SK-MEL-5 (cell line): ENCODE measurements at regions not wholly inside any gene's neighbourhood (a gene's known extent, or its start where the extent isn't known, plus 50 kb on each side); places are given as distances from the start of the nearest gene placed in this dataset.

ENCODE experiments used
- DNase-seq: peaks from one replicate; pipeline ENCODE4 v3.0.0-alpha.2; 2016; ENCODE audit warnings: low read depth, low spot score
- in situ Hi-C: cut with HindIII; loops from 2 replicates; pipeline ENCODE4 v1.10.0; 2016; ENCODE audit warnings: low sequenced_read_pairs, high pct_unique_total_duplicates, low pct_unique_long_range_greater_than_20kb

DNA sequence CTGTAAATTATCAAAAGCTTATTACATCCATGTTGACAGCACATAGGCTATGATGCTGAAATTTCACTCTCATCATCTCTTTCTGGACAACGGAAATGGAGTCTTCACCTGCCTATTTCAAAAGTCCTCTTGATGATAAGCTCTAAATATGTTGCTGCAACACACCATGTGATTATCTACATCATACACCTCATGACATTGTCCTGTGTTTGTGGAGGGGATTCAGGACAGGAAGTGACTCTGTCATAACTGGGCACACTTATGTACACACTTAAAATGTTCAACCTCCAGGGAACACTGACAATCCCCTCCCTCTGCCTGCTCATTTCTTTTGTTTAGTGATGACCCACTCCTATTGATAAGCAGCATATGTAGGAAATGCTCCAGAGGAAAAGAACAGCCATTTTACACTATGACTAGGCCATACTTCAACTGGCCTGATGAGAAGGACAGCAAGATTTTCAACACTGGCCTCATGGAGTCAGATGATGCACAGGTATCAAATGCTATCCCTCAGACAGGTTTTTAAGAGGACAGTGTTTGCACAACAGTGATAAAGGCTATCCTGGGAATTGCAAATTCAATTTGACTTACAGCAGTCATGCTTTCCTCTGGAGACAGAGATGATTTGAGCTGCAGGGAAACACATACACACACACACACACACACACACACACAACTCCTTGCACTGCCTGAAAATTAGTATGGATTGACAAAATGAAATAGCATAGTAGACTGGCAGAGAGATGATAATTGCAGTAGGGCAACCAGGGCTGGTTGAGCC lies 163.3 kb upstream of the RASGEF1B start:
- in situ Hi-C loops, result no loop called here
- no peak for DNase-seq

GRCh38 chr4:81634165-81634564 lies 162.5 kb upstream of the RASGEF1B start:
- no peak for DNase-seq
- in situ Hi-C loops, result no loop called here

DNA sequence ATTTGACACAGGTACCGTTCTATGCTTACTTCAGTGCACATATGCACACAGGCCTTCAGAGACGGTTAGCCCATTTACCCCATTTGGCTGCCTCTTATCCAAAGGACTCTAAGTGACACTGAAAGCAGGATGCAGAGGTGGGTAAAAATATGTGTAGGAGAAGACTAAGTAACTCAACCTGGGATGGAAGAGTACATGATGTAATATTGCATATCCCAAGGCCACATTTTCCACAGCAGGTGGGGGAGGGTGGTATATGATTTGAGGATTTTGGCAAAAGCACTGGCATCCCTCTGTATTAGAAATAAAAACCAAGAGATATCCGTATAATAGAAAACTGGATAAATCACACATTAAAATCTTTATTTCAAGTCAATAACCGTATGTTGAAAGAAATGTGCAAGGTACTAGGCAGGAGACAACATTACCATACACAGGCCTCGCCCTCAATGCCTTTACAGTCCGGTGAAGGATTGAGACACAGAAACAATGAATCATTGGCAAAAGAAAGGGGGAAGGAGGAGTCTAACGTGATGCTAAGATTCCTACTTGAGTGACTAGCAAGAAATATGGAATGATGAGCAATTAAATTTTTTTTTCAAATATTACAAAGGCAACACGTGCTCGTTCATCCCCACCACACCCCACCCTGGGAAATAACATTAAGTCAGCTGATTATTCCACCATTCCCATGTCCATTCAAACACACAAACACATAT lies 161.0 kb upstream of the RASGEF1B start:
- in situ Hi-C loops, result no loop called here
- no peak for DNase-seq

GRCh38 chr4:81631958-81632441 lies 160.3 kb upstream of the RASGEF1B start:
- no peak for DNase-seq
- in situ Hi-C loops, result no loop called here

GRCh38 chr4:81629366-81629765 lies 157.7 kb upstream of the RASGEF1B start:
- in situ Hi-C loops, result no loop called here

DNA sequence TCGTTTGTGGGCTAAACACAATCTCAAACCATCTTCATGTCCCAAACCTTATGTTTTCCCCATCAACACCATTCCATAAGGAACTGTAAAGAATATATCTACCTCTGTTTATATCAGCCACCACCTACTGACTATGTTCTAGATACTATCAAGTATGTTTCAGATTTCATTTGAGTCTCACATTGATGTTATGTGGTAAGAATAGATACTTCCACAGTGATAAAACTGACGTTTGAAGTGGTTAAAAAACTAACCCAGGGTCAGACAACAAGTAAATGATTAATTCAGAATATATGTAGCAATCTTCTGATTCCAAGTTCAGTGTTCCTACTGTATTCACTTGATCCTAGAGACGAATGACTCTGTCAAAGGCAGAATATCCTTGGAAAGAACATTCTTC lies 156.8 kb upstream of the RASGEF1B start:
- no peak for DNase-seq
- in situ Hi-C loops, result no loop called here

More at GRCh38 chr4:81629366-81629765, 157.7 kb upstream of the RASGEF1B start:
- DNase-seq, result no peak

- no peak for DNase-seq
- in situ Hi-C loops, result no loop called here
Measured at GRCh38 chr4:81627590-81627989, 155.9 kb upstream of the RASGEF1B start.

DNA sequence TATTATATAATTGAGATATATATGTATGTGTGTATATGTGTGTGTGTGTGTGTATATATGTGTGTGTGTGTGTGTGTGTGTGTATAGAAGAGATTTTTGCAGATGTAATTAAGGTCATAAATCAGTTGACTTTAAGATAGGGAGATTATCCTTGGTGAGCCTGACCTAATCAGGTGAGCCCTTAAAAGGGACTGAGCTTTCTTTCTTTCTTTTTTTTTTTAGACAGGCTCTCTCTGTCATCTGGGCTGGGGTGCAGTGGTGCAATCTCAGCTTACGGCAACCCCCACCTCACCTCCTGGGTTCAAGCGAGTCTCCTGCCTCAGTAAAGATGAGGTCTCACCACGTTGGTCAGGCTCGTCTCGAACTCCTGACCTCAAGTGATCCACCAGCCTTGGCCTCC lies 155.1 kb upstream of the RASGEF1B start:
- in situ Hi-C loops, result no loop called here
- no peak for DNase-seq

DNA sequence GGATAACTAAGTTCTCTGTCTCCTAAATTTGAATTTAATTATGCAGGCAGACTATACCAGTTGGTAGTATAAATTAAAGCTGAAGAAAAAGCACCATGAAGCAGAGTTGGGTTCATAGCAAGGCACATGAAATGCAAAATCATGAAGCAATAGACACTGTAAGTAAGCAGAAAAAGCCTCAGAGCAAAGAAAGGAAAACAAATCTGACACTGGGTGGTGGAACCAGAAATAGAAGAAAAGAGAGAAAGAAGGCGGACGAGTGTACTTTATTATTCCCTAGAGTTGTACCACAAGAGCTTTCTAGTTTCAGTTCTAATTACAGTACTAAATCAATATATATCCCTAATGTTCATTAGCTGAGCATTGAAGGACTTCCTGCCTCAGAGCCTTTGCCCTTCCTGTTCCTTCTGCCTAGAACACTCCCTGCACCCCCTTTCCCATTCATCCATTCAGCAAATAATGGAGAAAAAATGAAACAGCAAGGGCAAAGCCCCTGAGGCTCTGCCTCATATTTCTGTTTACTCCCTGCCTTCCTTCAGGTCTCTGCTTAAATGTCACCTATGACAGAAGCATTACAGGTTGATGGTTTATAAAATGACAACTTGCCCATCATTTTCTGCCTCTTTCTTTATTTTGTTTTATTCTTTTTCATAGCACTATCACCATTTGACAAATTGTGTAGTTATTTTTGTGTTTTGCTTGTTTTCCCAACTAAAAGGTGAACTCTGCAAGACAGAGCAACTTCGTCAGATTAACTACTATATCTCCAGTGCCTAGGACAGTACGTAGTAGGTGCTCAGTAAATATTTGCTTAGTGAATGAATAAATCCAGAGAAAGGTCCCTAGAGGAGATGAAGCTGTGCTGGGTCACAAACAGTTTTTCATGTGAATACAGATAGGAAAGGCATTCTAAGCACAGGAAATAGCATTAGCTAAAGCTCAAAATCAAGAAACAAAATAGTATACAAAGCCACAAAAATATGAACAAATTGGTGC lies 154.0 kb upstream of the RASGEF1B start:
- no peak for DNase-seq
- in situ Hi-C loops, result no loop called here

DNA sequence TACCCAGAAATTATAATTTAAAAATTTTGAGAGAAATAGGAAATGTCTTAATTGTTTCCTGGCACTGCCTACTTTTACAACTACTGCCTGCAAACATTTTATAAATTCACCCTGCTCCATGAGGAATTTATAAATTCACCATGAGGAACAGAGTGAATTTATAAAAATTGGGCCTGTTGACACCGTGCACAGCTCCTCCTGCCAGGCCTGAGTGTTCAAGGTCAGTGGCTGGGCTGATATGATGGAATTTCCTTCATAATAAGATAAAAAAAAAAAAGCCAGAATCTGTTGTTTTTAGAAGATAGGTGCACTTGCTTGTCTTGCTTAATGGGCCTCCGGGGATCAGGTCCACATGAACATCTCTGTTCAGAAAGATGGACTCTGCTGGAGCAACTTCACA lies 151.7 kb upstream of the RASGEF1B start:
- DNase-seq, result no peak
- in situ Hi-C loops, result no loop called here

DNA sequence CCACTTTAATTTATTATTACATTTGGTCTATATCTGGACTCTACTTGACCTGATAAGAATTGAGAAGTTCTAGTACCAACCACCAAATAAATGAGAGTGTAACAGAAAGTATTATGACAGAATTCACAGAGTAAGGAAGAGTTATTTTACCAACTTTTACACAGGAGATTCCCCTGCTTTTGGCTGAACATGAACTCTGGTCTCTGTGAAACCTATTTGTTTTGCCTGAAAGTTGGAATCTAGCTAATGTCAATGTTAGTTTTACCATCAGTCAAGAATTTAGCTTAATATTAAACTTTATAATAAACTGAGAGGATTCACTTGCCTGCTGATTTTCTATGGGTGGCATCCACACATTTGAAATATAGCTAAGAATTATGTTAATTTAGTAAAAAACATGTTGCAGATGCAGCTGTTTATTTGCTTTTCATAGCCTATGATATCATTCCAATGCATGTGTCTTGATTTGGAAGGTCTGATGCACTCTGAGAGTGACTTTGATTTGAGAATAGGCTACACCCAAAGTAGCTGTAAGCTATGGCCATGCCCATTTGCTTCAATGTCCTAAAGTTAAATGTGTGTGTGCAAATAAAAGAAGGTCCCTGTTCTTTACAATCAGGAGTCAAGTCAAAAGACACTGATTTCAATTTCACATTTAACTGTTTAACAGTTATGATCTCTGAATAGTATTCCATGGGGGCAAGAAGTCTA lies 150.9 kb upstream of the RASGEF1B start:
- in situ Hi-C loops, result no loop called here
- no peak for DNase-seq

DNA sequence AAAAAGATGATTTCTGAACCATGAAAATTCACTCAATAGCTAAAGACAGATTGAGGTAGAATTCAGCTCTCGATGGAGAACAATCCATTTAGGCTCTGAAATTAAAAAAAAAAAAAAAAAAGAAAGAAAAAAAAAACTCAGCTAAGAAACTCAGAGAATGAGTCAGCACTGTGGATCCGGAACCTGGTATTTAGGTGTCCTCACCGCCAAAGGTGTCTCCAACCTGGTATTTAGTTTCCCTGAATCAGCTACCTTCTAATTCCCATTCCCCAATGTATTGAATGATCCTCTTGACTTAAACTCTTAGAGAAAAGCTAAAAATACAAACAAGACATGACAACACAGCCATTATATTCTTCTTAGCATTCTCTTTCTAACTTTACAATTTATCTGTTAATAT lies 150.3 kb upstream of the RASGEF1B start:
- in situ Hi-C loops, result no loop called here
- no peak for DNase-seq

- DNase-seq, result no peak
- in situ Hi-C loops, result no loop called here
Measured at GRCh38 chr4:81621490-81621889, 149.8 kb upstream of the RASGEF1B start.

DNA sequence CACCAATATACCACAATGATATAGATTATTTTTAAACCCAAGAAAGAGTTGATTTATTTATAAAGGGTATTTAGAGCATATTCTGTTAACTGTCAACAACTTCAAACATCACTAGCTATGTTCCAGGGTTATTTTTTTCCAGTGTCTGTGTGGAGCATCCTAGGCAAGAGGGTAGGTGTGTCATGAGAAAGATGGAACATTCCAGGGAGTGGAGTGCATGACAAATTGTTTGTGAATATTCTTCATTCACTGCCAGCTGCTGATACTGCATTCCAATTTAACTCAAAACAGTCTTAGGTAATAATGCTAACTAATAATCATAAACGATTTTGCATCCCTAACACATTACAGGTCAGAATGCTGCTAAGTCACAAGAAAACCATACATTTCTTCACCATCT lies 148.7 kb upstream of the RASGEF1B start:
- DNase-seq, result no peak

DNA sequence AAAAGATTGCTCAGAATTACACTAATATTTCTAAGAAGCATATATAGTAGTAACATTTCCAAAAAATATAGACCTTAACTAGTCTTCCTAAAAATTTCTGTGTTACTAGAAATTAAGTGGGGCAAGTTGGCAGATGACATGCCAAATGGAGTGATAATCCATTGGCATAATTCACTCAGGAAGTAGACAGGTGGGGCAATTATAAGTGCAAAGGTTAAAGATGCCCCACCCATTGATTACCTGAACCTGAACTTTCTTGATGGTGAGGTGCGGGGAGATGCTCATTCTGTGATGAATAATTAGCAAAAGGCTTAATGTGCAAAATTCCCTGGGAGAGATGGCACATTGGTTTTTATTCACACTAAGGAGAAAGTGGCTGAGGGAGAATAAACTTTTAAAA lies 145.8 kb upstream of the RASGEF1B start:
- DNase-seq, result no peak
- in situ Hi-C loops, result no loop called here

More for the DNA sequence above, 148.7 kb upstream of the RASGEF1B start:
- in situ Hi-C loops, result no loop called here

DNA sequence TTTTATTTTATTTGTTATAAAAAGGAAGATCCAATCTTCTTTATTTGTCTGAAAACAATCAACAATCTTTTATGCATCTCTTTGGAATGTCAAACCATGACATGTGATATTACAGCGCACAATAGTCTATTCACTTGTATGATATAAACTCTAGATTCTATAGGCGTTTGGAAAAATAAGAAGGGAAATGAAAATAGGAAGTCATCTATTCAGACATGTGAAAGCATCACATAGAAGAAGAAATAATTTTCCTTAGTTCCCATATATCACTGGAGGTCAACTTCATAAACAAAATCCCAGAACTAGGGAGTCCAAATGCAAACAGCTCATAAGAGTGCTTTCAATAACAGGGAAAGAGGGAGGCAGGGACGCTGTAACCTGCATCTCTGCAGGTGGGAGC lies 139.5 kb upstream of the RASGEF1B start:
- in situ Hi-C loops, result no loop called here
- DNase-seq, result no peak

DNA sequence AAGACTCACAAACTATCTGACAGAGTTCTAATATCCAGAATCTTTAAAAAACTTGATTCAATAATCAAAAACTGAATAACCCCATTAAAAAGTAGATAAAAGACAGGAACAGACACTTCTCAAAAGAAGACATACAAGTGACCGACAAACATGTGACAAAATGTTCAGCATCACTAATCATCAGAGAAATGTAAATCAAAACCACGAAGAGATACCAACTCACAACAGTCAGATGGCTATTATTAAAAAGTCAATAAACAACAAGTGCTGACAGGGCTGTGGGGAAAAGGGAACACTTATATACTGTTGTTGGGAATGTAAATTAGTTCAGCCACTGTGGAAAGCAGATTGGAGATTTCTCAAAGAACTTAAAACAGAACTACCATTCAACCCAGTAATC lies 138.1 kb upstream of the RASGEF1B start:
- in situ Hi-C loops, result no loop called here
- DNase-seq, result no peak
